ENCODE measurements at regions not wholly inside any gene's neighbourhood (a gene's known extent, or its start where the extent isn't known, plus 50 kb on each side); places are given as distances from the start of the nearest gene placed in this dataset.

DNA sequence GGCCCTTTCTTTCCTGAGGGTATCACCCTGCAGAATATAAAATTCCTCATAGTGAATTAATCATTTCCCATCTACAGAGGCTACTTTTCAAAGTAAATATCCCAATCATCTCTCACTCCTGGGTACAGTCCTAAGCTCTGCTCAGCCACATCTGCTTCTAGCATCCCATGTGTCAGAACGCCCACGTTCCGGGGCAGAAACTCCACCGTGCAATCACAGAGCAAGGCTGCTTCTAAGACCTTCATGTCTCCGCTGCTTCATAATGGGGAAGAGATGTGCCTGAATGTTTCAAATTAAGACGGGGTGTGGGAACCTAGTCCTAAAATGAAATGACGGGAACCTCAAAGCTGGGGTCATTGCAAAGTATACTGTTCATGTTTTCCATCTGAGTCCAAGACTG, 208.8 kb upstream of the GMDS start:
- DNase-seq, result no peak

DNA sequence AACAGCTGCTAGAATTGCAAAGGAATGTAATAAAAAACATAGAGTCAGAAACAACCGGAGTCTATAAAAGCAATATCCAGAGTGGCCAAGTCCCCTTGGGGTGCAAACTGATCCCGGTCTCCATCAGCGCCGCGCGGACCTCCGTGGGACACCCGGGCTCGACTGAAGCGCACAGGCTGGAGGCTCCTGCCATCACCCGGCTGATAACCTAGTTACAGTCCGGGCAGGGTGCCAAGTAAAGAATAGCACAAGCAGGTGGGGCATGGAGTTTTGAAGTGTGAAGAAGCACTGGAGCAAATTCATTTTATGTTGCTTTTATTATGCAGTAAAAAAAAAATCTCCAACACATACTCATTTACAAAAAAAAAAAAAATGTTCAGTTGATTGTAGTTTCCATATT, 205.1 kb upstream of the GMDS start:
- no peak for DNase-seq

DNA sequence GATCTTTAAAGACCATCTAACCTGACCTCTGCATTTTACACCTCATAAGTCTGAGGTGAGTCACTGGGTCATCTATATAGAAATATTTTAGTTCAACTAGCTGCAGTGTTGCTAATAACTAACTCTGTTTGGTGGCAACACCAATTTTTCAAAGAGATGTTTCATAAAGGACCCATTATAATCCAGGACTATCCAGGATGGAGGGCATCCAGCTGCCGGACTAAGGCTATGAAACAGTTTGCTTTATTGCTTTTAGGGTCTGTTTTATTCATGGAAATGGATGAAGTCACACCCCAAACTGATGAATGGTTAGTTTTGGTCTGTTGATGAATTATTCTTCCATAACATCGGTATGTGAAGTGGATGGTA, 204.2 kb upstream of the GMDS start:
- no peak for DNase-seq

DNA sequence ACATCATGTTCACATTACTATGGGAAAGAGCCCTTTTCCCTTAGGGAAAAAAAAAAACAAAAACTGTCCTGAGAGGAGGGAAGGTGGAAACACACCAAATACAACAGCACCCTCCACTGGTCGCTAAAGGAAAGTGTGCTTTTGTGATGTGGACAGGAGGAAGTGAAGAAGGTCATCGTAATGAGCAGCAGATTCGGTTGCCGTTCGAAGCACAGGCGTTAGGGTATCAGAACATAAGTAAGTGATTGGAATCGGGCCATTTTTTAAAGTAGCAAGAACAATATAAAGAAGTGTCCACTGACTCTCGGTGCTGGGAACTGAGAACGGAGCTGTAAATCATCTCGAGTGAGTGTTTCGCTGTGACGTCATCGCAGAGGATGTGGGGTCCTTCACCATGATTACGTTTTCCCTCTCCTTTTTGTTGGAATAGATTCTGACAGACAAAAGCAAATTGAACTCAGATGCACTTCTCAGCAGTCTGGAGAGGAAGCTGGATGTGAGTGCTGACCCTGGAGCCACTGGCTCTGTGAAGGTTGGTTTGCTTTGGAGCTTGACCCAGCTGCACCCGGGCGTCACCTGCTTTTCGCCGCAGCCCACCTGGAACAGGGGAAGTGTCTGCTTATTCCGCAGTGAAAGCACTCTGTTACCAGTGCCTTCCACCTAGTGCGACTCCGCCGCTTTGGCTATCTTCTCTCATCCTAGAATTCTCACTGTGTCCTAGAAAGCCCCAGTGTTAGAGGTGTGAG, 203.6 kb upstream of the GMDS start:
- DNase-seq, result no peak

DNA sequence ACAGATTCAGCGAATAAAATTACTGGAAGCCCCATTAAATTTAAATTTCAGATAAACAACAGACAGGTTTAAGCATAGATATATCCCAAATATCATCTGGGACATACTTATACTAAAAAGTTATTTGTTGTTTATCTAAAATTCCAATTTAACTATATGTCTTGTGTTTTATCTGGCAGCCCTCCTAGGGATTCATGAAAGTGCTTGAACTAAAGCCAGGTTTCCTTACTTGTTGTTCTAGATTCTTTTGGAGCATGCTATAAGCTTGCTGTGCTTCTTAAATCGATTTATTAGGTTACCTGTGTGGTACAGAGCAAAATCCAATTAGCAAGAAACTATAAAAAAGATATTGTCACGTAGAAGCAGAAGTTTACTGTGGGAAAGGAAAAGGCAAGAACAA, 202.5 kb upstream of the GMDS start:
- DNase-seq, result no peak

DNA sequence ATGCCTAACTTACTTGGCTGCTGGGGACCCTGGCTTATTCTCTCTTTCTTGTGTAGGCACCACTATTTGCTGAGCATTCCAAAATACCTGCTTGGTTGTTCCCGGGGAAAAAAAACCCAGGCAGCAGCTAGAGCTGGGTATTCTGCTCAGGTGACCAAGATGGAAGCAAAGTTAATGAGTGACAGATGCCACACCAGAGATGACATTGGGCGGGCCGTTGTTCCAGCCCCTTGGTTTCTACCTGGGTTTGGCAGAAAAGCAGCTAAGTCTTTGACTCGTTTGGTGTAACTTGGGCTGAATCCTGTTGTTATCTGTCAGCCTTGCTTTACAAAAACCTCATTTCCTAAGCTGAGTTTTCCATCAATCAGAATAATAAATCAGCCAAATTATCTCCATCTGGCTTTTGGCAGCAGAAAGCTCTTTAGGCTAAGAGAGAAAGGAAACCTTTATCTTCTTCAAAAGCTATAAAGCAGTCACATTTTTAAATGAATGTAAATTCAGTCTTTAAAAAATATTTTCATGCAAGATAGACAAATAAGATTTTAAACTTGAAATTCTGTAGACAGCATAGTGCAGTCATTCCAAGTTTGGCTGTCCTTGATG, 202.0 kb upstream of the GMDS start:
- DNase-seq, result no peak

DNA sequence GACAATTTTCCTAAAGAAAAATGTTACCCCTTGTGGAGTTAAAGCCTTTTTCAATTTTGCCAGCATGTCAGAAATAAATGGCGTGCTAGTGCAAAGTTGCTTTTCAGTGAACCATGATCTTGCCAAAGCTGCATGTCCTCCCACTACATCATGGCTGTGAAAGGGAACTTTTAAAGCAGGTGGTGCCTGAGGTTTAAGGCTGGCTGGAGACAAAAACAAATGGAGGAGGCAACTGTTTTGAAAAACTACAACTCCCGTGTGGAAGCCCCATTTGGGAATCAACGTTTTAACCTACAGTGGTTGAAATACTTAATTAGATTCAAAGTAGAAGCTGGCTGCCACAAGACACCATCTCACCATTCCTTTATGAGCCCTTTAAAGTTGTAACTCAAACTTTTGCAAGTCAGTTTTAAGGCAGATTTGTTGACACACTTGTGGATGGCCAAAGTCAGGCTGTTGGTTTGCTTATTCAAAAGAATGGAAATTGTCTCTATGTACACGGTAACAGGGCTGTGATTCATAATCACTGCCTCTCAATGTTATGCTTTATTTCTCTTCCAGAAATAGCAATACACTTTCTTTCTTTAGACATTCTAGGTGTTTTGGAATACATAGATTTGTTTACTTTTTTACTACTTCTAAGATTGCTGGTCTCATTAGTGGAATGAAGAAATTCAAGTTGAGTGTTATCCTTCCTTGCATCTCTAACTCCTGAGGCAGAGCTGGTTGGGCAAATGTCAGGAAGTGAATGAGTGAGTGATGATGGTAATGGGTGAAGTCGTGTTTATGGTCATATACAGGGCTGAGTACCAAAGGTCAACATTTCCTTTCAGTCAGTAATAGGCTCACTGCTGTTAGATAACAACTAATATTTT, 196.4 kb upstream of the GMDS start:
- no peak for DNase-seq

DNA sequence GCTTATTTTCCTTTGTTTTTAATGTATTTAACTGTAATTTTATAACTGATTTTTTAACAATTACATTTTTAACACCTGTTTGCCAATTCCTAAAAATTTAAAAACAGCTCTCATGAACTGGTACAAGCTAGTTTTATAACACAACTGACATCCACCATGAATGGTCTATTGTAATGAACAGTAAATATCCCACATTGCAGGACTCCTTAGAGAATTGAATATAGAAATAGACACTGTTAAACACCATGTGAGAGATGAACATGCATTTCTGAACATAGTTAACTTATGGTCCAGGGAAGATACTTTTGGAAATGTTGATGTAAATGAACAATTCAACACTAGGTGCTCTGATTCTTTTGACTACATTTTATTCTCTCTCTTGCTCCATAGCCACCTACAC, 195.1 kb upstream of the GMDS start:
- no peak for DNase-seq

DNA sequence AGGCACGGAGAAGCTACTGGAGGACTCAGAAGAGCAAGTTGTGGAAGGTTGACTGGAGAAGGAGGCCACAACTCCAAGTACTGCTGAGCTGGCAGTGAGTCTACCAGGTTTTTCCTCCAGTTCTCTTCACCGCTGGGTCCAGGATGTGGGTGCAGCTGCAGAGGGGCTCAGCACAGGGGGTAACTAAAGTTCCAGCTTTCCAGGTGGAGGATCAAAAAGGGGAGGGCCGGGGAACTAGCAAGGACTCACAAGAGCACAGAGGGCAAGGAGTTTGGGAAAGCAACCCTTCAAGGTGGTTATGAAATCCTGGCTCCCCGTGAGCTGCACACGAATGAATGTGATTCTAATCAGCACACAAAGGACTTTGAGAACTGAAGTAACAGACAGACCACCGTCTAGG, 194.2 kb upstream of the GMDS start:
- DNase-seq, result no peak

DNA sequence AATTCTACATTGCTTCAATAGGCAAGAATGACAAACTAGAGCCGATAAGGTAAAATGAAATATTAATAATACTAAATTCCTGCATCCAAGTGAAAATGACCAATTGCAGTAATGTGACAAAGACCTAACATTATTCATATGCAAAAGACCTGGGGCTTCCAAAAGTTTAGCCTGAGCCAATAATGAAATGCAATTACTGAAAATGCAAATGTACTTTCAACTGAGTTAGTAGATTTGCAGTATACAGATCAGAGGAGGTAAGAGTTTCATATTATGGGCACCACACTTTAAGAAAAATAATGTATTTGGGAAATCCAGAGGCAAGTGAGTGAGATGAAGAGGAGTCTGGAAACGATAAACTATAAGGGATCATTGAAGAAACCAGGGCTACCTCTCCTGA, 193.7 kb upstream of the GMDS start:
- DNase-seq, result no peak

DNA sequence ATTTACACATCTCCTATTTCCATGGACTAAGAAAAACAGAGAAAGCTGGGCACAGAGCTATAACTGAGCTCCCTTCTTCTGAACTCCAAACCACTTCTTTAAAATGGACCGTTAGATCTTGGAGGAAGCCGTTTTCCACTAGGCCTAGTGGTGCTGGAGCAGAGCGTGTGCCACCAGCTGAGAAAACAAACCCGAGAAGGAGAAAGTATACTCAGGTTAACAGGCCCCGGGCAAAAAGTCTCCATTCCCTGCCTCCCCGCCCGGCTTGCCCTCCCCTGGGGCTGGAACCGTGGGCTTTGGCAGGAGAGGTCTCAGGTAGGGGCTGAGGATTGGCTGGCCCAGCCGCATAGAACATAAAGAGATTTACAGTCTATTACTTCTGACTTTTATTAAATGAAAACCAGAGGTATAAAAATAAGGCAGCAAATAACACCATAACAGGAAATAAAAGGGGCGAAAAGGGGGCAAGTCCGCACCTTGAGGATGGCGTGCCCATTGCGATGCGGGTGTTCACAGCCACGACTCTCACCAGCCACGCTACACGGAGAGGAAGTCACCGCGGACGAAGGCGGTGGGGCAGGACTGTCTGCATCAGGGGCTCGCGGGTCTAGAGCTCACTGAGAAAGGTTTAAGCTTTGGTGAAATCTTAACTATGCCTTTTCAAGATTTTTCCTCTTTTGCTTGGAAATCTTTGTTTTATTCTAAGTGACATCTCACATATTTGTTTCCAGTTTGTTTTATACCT, 191.2 kb upstream of the GMDS start:
- no peak for DNase-seq

DNA sequence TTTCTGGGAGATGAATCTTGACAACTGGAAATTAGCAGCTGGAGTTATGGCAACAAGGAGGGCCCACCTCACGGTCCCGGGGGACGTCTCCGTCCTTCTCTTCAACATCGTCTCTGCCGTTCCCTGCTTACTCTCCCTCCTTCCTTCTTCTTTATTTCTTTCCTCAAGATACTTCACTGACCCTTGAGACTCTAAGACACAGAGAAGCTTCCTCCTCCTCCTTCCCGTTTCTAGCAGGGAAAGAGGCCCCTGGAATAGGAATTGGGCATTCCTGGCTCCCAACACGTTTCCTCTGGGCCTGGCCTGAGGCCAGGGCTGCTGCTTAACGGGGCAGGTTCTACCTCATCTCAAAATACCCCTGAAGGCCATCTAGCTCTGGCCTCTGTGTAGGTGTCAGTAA, 189.9 kb upstream of the GMDS start:
- DNase-seq, result no peak

DNA sequence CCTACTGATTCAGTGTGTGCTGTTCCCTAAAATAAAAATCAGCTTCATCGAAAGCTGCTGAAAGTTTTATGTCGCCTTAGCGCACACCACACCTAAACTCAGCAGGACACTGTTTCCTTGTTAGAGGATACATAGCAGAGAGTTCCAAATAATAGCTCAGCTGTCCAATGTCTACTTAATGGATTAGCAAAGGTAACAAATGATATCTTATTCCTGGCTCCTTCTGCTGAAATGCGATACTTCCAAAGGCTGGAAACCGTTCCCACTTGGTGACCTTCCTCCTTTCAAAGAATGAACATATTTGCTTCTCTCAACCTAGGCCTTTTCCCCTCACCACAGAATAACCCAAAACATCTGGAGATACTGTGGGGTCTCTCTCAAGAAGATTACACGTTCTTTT, 189.5 kb upstream of the GMDS start:
- DNase-seq, result no peak

DNA sequence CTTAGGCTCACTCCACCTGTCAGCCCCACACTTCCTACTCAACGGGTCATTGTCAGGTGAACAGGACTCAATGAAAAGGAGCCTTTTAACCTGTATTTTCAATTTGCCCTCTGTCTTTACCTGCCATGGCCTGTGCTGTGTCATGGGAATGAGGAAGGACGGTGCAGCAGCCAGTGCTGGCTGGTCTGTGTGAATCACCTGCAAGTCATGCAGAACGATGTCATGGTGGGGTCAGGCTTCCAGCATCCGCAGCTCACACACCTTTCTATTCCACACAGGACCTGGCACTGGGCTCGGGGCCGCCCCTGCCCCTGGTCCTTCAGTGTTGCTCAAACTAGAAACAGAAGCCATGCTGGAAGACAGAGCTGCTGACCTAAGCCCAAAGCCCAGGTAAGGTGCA, 188.7 kb upstream of the GMDS start:
- DNase-seq, result no peak

DNA sequence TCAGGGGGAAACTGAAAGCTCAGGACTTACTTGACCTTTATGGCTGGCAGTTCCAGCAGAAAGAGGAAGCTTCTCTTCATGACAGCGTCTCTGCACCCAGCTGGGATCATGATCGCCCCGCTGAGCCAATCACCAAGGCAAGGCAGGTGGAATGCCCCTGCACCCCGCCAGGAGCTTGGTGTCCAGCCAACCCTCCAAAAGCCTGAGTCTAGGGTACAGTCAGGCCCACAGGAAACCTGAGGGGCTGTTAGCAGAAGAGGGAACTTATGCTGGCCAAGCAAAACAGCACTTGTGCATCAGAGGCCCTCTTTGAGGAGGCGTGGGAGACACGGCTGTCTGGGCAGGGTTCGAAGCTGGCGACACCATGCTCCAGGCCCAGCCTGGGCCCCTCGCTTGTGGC, 188.3 kb upstream of the GMDS start:
- no peak for DNase-seq

DNA sequence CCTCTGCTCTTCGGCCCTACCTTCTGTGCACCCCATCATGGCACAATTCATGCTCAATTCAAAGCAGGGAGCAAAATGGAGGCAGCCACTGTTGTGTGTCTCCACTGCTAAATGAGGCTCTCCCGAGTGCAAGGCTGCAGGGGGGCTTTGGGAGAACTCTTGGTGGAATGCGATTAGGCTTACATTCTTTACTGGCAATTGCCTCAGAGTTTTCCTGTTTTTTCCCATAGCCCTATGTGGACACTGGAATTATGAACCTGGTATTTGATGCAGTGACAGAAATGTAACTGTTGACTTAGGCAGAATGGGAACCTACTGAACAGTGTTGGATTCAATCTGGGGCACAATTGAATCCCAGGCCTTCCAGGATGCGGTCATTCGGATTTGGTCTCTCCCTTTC, 187.9 kb upstream of the GMDS start:
- no peak for DNase-seq

DNA sequence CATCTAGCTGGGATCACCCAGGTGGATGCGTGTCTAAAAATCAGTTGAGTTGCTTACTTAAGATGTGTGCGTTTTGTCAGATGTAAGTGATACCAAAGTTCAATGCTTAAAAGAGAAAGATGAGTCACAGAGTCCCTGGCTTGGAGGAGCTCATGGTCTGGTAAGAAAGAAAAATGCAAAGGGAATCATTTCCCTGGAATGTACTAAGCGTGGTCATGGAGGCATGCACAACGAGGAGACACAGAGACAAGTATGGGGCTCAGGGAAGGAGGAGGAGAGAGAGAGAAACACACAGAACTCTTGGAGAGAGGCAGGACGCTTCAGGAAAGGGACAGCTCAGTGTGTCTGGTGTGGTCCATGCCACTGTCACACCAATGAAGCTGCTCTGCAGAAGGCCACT, 186.9 kb upstream of the GMDS start:
- no peak for DNase-seq

DNA sequence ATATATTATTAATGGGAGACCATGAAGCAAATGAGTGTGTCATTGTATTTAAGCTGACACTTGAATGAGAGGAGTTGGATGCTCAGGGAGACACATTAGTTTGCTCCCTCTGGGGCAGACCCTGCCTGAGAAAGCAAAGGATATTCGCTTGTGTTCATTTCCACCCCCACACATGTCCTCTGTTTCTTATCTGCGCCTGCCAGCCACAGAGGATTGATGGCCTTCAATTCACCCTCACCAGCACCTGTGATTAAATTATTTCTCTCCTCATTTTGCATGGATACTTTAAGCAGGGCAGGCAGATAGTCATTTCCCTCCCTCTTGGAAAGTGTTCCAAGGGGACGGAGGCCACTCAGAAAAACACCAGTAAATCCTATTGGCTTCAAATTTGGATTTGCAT, 185.2 kb upstream of the GMDS start:
- DNase-seq, result no peak

DNA sequence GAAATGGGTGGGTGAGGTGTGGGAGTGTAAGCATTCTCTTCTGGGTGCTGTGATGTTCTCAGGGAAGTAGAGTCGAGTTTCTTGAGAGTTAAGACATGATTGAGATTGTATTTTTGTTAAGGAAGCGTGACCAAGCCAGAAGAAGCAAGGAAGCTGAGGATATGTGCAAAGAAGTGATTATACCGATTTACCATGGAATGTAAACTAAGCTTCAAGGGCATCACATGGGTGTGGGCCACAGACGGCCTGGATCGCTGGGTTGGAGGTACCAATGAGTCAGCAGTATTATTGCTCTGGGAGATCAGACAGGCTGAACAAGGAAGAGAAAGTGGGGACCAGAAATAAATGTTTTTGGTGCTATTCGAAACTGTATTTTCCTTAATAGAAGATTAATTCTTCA, 184.1 kb upstream of the GMDS start:
- no peak for DNase-seq

DNA sequence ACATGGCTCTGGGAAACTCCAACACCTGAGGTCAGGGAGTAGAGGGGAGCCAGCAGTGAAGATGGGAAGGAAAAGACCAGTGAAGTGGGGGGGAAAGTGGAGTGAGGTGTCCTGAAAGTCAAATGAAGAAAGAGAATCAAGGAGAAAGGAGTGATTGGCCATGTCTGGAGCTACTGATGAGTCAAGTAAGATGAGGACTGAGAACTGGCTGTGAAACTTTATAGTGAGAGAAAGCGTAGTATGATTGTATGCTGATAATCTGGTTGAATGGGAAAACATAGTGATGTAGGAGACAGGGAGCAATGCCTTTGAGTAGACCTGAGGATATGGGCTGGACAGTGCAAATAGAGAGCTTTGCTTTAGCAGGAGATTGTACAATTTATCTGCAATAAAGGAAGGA, 183.6 kb upstream of the GMDS start:
- DNase-seq, result no peak

DNA sequence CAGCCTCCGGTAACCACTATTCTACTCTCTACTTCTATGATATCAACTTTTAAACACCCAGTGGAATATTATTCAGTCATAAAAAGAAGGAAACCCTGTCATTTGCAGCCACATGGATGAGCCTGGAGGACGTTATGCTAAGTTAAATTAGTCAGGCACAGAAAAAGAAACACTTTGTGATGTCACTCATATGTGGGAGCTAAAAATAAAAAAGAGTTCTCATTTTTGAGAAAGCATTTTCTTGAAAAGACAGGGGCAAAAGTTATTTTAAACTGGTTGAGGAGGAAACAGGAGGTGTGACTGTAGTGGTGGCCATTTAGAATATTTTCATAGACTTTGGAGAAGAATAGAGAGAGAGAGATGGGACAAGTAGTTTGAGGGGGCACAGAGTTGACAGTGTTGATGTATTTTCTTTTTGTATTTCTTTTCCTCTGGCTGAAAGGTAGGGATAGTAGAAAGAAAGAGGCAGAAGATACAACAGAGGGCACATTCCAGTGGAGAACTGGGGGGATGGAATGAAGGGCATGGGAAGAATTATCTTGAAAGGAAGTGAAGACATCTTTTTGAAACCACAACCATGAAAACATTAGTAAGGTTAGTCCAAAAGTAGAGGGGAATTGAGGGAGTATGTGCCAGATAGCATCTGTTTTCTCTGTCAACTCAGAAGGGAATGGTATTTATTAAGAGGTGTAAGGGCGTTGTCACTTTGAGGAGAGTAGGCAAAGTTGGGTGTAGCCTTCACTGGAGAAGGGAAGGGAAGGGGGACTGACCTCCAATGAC, 181.3 kb upstream of the GMDS start:
- DNase-seq, result no peak

DNA sequence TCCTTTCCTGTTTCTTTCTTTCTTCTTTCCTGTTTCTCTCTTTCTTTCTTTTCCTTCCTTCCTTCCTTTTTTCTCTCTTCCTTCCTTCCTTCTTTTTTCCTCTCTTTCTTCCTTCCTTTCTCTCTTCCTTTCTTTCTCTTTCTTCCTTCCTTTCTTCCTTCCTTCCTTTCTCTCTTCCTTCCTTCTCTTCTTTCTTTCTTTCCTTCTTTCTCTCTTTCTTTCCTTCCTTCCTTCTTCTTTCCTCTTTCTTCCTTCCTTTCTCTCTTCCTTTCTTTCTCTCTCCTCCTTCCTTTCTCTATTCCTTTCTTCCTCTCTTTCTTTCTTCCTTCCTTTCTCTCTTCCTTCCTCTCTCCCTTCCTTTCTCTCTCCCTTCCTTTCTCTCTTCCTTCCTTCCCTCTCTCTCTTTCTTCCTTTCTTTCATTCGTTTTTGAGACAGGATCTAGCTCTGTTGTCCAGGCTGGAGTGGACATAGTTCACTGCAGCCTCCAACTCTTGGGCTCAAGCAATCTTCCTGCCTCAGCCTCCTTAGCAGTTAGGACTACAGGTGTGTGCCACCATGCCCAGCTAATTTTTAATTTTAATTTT, 170.8 kb upstream of the GMDS start:
- no peak for DNase-seq

Data from activated CD4-positive, alpha-beta T cell treated with anti-CD3 and anti-CD28 coated beads for 1 hour (primary cell).